Adrenal gland (tissue), 5 donors: ENCODE measurements at regions not wholly inside any gene's neighbourhood (a gene's known extent, or its start where the extent isn't known, plus 50 kb on each side); places are given as distances from the start of the nearest gene placed in this dataset.

ENCODE experiments used
- POLR2A ChIP-seq, 2 donors: fragments of 450-650 bp; IDR thresholded peaks; one replicate each; pipeline ENCODE4 v1.6.1; 2017; ENCODE audit warnings: antibody characterized with exemption in 2 of 2, mild to moderate bottlenecking in 2 of 2, moderate library complexity in 1 of 2
- TF ChIP-seq, protein P1 (sequence below), 6 experiments: fragments of 450-650 bp in 4 of 6; fragments of 200-600 bp in 2 of 6; sonication (generic) in 1 of 6; IDR thresholded peaks; 1 replicate in 5 of 6; 2 replicates in 1 of 6; pipeline versions ENCODE4 v1.5.1 to v1.8.0; 2016 to 2021; ENCODE audit warnings: antibody characterized with exemption in 6 of 6, mild to moderate bottlenecking in 2 of 6, moderate library complexity in 1 of 6
- donor health status: DM: no; HTN: no; CAD: no.

DNA sequence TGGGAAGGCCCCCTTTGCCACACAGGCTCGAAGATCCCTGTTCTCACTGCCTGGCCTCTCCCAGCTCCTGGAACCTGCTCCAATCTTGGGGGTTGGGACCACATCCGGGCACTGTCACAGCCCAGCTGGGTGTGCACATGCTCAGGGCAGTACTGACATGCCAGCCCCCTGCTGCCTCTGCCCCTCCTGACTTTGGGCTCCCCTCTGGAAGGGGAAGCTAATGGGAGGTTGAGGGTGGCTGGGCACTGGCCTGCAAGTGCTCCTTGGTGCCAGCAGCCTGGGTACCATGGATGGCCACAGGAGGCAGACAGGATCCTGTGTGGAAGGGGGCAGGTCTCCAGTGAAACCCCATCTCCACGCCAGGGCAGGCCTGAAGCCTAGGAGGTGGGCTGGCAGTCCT is 126.1 kb upstream of the NOL4 start:
- TF ChIP-seq, protein P1, sequence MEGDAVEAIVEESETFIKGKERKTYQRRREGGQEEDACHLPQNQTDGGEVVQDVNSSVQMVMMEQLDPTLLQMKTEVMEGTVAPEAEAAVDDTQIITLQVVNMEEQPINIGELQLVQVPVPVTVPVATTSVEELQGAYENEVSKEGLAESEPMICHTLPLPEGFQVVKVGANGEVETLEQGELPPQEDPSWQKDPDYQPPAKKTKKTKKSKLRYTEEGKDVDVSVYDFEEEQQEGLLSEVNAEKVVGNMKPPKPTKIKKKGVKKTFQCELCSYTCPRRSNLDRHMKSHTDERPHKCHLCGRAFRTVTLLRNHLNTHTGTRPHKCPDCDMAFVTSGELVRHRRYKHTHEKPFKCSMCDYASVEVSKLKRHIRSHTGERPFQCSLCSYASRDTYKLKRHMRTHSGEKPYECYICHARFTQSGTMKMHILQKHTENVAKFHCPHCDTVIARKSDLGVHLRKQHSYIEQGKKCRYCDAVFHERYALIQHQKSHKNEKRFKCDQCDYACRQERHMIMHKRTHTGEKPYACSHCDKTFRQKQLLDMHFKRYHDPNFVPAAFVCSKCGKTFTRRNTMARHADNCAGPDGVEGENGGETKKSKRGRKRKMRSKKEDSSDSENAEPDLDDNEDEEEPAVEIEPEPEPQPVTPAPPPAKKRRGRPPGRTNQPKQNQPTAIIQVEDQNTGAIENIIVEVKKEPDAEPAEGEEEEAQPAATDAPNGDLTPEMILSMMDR (IDR thresholded peaks at IDR 0.05): no peak
- no peak for TF ChIP-seq POLR2A (IDR thresholded peaks at IDR 0.05)
